22Rv1 (cell line): ENCODE measurements at regions not wholly inside any gene's neighbourhood (a gene's known extent, or its start where the extent isn't known, plus 50 kb on each side); places are given as distances from the start of the nearest gene placed in this dataset.

Experiments used
- CTCF ChIP-seq: fragments of 450-650 bp; IDR thresholded peaks from 2 replicates; pipeline ENCODE4 v1.5.1; 2017; ENCODE audit warnings: mild to moderate bottlenecking
- ZFX ChIP-seq: fragments of 450-650 bp; IDR thresholded peaks from 2 replicates; pipeline ENCODE4 v1.6.1; 2017; ENCODE audit warnings: antibody characterized with exemption, borderline replicate concordance

- TF ChIP-seq CTCF (no peak), ZFX (no peak)
These were observed 50.0 kb upstream of the MTPN start for GRCh38 chr7:136027160-136027559.
